Mucosa of rectum (tissue), 2 donors: ENCODE measurements at regions not wholly inside any gene's neighbourhood (a gene's known extent, or its start where the extent isn't known, plus 50 kb on each side); places are given as distances from the start of the nearest gene placed in this dataset.

Experiments
- H3K27ac ChIP-seq, 2 donors: one replicate each; pipeline ENCODE4 v1.7.0; 2013; ENCODE audit warnings: inconsistent platforms in 2 of 2, low read depth in 2 of 2, low read length in 2 of 2
- H3K27me3 ChIP-seq, 2 donors: one replicate each; pipeline ENCODE4 v1.7.0; 2013; ENCODE audit warnings: low read length in 2 of 2; ENCODE audit not compliant: control insufficient read depth in 2 of 2, insufficient read depth in 2 of 2
- H3K36me3 ChIP-seq, 2 donors: one replicate each; pipeline ENCODE4 v1.7.0; 2013; ENCODE audit warnings: low read length in 2 of 2; ENCODE audit not compliant: control insufficient read depth in 2 of 2, insufficient read depth in 2 of 2
- H3K4me1 ChIP-seq, 2 donors: one replicate each; pipeline ENCODE4 v1.7.0; 2013; ENCODE audit warnings: low read length in 2 of 2, mild to moderate bottlenecking in 1 of 2; ENCODE audit not compliant: control insufficient read depth in 2 of 2, insufficient read depth in 2 of 2
- H3K4me3 ChIP-seq, 2 donors: one replicate each; pipeline ENCODE4 v1.7.0; 2013; ENCODE audit warnings: low read length in 2 of 2
- H3K9ac ChIP-seq, 2 donors: one replicate each; pipeline ENCODE4 v1.7.0; 2013; ENCODE audit warnings: low read length in 2 of 2, low read depth in 1 of 2, mild to moderate bottlenecking in 1 of 2
- H3K9me3 ChIP-seq, 2 donors: one replicate each; pipeline ENCODE4 v1.7.0; 2013; ENCODE audit warnings: low read length in 2 of 2; ENCODE audit not compliant: control insufficient read depth in 2 of 2
- donor health status: healthy.
- donor health status: Normal muscosa, but diverticular disease.

DNA sequence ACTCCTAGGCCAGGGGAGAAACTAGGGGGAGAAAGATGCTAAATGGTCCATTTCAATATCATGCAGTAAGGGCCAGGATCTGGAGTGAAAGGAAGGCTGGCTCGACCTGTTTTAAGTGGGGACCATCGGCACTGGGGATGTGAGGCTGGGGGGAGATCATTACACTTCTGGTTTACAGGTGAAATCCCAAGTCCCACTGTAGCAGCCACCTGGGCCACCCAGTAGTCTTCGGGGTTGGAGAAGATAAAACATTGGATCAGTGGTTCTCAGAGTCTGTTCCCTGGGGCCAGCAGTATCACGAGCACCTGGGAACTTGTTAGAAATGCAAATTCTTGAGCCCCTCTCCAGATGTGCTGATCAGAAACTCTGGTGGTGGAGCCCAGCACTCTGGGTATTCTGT lies 111.3 kb upstream of the ALDH1B1 start:
- H3K27me3 ChIP-seq = no peaks in the 10 kb centered on the region
- no peaks in the 10 kb centered on the region for H3K9me3 ChIP-seq
- no peaks in the 10 kb centered on the region for H3K36me3 ChIP-seq
- no peak overlapping the region for H3K4me3 ChIP-seq
- H3K9ac ChIP-seq = no peak overlapping the region
- no peak overlapping the region for H3K27ac ChIP-seq
- H3K4me1 ChIP-seq = peaks cover 3 to 6% of the 10 kb centered on the region in 2 donors

DNA sequence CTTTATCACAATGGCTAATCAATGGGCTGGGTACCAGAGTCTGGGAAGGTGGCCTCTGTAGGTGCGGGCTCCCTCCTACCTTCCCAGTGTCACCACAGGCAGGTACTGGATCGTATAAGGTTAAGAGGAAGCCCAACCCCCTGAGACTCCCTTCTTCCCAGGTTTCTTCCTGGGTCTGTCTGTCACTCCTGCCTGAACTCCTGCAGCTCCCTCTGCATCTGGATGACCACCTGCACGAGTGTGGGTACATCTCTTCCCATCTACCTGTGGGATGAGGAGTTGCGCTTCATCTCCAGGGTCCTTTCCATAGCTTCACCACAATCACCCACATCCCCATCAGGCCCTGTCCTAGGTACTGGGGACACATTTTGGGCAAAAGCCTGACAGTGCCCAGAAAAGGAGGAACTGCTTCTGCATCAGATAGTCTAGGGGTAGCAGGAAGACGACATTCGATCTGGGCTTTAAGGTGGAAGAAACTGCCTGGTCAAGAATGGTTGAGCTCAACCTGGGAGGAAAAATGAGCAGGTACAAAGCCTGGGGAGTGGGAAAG lies 112.2 kb upstream of the ALDH1B1 start:
- Histone ChIP-seq H3K9me3 (no peaks in the 10 kb centered on the region), H3K36me3 (no peaks in the 10 kb centered on the region), H3K9ac (no peak overlapping the region), H3K27me3 (no peaks in the 10 kb centered on the region), H3K4me3 (no peak overlapping the region), H3K4me1 (peaks cover 3 to 6% of the 10 kb centered on the region in 2 donors), H3K27ac (no peak overlapping the region)

DNA sequence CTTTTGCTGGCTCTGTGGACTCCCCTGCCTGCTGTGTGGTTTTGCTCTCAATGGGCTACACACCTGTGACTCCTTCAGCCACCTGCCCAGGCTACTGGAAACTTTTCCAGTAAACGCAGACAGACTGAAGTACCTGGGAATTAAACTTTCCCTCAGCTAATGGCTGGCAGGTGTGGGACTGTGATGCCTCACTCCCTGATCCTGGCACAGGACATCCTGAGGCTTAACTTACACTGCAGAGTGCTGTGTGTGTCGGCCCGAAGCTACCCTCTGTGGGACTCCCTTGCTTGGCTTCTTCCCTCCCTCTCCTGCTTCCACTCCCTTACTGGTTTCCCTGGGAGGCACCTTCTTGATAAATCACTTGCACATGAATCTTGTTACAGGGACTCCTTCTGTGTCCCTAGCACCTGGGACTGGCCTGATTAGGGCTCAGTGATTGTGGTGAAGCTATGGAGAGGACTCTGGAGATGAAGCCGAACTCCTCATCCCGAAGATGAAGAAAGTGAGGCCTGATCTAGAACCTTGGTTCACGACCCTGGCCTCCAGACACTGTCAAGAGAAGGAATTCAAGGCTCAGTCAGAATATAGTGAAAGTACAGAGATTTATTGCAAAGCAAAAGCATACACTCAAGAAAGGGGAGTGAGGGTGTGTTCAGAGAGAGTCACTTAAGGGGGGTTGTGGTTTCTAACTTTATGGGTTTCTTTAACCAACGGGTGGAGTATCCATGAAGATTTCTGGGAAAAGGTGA lies 113.4 kb upstream of the ALDH1B1 start:
- H3K36me3 ChIP-seq = no peaks in the 10 kb centered on the region
- no peak overlapping the region for H3K4me3 ChIP-seq
- no peaks in the 10 kb centered on the region for H3K27me3 ChIP-seq
- peaks cover 3 to 6% of the 10 kb centered on the region in 2 donors for H3K4me1 ChIP-seq
- H3K9me3 ChIP-seq = no peaks in the 10 kb centered on the region
- H3K9ac ChIP-seq = no peak overlapping the region
- no peak overlapping the region for H3K27ac ChIP-seq

DNA sequence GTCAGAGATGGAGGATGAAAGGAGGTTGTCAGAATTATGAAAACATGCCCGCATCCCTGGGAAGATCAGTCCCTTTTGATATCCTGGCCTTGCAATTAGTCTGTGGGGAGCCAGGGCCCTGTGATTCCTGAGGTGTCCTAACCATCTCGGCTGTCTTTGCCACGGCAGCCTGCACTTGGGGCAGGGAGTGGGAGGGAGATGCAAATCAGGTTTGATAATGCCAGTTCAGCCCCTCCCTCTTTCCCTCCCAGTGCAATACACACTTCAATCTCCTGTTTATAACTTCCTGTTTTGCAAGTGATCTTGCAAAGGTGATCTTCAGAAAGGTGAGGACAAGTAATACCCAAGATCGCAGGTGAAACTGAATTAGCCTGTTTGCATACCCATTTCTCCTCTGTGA lies 114.0 kb upstream of the ALDH1B1 start:
- H3K36me3 ChIP-seq = no peaks in the 10 kb centered on the region
- no peak overlapping the region for H3K9ac ChIP-seq
- no peaks in the 10 kb centered on the region for H3K9me3 ChIP-seq
- H3K4me3 ChIP-seq = no peak overlapping the region
- no peaks in the 10 kb centered on the region for H3K27me3 ChIP-seq
- peaks cover 3 to 6% of the 10 kb centered on the region in 2 donors for H3K4me1 ChIP-seq
- no peak overlapping the region for H3K27ac ChIP-seq

DNA sequence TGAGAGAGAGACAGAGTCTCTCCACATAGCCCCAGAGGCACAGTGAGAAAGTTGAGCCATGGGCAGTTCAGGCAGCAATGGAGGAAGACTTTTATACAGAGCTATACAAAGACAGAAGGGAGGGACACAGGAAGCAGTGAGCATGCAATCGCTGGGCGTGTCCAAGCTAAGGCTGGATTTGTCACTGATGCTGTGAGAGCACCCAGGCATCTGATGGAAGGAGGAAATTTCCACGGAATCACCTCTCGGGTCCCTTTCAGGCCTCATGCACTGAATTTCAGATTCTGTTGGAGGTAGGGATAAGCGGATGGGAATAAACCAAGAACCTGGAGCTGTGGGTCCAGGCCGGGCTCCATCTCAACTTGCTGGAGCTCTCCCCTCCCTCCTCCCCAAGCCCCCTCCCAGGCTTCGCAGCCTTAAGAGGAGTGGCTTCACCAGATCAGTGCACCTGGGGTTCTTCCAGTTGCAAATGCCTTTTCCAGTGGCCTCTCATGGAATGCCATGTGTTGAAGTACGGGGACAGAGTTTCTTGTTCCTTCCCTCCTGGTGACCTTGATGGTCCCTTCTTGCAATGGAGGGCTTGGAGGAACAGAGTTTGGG lies 114.8 kb upstream of the ALDH1B1 start:
- H3K36me3 ChIP-seq = no peaks in the 10 kb centered on the region

DNA sequence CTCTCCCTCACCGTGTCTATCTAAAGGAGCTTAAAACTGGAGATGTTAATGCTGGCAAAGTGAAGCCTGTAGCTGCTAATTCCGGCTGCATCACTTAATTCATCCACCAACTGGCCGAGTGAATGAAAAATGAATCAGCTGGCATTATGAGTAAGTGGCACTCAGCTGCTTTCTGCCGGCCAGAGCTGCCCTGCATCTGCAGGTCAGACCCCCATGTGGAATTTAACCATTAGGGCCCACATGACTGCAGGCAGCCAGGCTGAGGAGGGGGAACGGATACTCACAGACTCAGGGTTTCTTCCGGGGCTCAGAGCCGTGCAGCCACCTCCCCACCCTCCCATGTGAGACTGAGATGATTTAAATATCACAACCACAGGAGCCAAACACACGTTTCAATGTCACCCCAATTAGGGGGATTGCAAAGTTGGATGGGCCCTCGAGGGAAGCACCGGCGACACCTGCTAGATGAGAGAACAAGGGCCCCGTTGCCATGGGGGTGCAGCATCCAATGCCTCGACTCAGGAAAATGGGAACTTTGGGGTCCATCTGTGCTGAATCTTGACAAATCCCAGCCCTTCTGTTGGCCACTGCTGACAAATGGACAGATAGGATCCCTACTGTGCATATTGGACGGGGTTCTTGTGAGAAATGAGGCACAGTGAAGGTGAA lies 115.6 kb upstream of the ALDH1B1 start:
- no peak overlapping the region for H3K9ac ChIP-seq
- H3K4me3 ChIP-seq = no peak overlapping the region
- H3K4me1 ChIP-seq = peaks cover 3 to 6% of the 10 kb centered on the region in 2 donors
- H3K36me3 ChIP-seq = no peaks in the 10 kb centered on the region
- no peaks in the 10 kb centered on the region for H3K27me3 ChIP-seq
- H3K27ac ChIP-seq = no peak overlapping the region
- H3K9me3 ChIP-seq = no peaks in the 10 kb centered on the region

More for the DNA sequence above, 114.8 kb upstream of the ALDH1B1 start:
- no peak overlapping the region for H3K4me3 ChIP-seq
- H3K4me1 ChIP-seq = peaks cover 3 to 6% of the 10 kb centered on the region in 2 donors
- no peak overlapping the region for H3K27ac ChIP-seq
- no peaks in the 10 kb centered on the region for H3K27me3 ChIP-seq
- H3K9ac ChIP-seq = no peak overlapping the region
- H3K9me3 ChIP-seq = no peaks in the 10 kb centered on the region

DNA sequence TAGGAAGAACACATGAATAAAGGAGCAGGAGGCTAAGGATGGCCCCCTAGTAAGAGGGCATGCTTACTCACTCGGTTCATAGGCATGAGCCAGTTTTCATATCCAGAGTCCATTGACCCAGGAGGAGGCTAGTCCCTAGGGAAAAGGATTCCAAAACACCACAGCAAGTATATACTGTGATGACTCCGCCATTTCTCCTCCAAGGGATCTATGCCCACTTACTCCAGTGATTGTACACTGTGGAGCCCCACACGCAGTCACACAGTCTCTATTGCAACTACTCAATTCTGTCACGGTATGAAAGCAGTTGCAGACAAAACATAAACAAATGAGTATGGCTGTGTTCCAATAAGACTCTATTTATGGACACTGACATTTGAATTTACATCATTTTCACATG lies 117.7 kb upstream of the ALDH1B1 start:
- Histone ChIP-seq H3K36me3 (no peaks in the 10 kb centered on the region), H3K4me3 (no peak overlapping the region), H3K9me3 (no peaks in the 10 kb centered on the region), H3K27me3 (no peaks in the 10 kb centered on the region), H3K9ac (no peak overlapping the region), H3K4me1 (peaks cover 3 to 6% of the 10 kb centered on the region in 2 donors), H3K27ac (no peak overlapping the region)

DNA sequence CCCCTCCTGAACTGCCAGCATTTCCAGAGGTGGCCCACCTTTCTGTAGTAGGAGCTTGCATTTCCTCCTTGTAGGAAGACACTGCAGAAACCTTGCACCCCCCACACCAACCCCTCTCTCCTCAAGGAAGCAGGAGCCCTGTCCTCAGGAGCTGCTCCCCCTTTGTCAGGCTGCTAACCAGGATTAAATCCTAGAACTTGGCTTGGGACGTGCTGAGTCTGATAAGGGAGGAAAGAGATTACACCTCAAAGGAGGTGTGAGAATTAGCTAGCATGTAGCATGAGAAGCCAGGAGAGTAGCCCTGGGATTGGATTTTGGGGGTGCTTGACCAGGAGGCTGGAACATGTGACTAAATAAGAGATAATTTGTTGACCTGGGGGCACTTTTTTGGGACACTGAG lies 119.8 kb upstream of the ALDH1B1 start:
- no peak overlapping the region for H3K4me3 ChIP-seq
- no peak overlapping the region for H3K27ac ChIP-seq
- H3K4me1 ChIP-seq = no peaks in the 10 kb centered on the region
- H3K9me3 ChIP-seq = no peaks in the 10 kb centered on the region
- H3K27me3 ChIP-seq = no peaks in the 10 kb centered on the region
- no peaks in the 10 kb centered on the region for H3K36me3 ChIP-seq
- H3K9ac ChIP-seq = no peak overlapping the region

DNA sequence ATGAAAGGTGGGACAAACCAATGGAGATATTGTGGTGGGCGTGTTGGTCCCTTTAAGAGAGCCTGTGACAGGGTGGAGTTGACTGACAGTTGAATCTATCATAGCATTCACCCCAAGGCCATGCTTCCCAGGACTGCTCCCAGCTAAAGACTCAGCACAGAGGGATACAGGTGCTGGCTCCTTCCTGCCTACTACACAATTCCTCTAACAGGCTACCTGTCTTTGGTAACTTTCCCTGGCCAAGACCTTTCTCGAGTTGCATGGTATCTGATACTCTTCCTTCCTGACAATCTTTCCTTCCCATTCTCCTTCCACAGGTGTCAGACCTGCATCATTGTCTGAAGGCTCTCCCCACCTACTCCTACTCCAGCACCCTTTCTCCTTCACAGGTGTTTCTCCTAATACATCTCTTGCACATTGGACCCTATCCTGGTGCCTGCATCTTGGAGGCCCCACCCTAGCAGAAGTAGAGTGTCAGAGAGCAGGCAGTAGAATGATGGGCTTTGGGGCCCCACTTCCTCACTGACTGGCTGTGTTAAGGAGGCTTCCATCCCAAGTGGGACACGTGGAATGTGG lies 120.7 kb upstream of the ALDH1B1 start:
- Histone ChIP-seq H3K9ac (no peak overlapping the region), H3K9me3 (no peaks in the 10 kb centered on the region), H3K4me3 (no peak overlapping the region), H3K36me3 (no peaks in the 10 kb centered on the region), H3K27me3 (no peaks in the 10 kb centered on the region), H3K4me1 (no peaks in the 10 kb centered on the region), H3K27ac (no peak overlapping the region)

DNA sequence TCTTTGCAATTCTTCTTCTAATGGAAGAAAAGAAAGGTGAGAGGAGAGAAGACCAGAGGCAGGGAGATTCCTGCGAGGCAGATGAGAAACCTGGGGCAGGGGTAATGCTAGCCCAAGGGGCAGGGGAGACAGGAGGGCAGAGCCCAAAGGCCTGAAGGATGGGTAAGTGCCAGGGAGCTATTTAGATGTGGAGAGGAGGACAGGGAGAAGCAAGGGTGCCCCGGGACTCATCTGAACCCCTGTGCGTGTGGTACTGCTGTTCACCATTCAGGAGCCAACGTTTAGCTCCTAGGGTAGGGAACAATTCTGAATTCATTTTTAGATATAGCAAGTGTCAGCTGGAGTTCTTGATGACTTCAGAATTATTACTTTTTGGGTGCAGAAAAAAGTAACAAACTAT lies 122.7 kb upstream of the ALDH1B1 start:
- Histone ChIP-seq H3K36me3 (no peaks in the 10 kb centered on the region), H3K27ac (no peak overlapping the region), H3K9me3 (no peaks in the 10 kb centered on the region), H3K4me3 (no peak overlapping the region), H3K27me3 (no peaks in the 10 kb centered on the region), H3K9ac (no peak overlapping the region), H3K4me1 (no peaks in the 10 kb centered on the region)
